DOHH2 (cell line): ENCODE measurements at regions not wholly inside any gene's neighbourhood (a gene's known extent, or its start where the extent isn't known, plus 50 kb on each side); places are given as distances from the start of the nearest gene placed in this dataset.

Experiments
- EZH2phosphoT487 ChIP-seq: fragments of 200-600 bp; sonication (generic); IDR thresholded peaks from 2 replicates; pipeline ENCODE4 v1.6.1; 2017; ENCODE audit warnings: borderline replicate concordance, mild to moderate bottlenecking, antibody characterized with exemption, low read length, moderate library complexity, mixed read lengths
- TF ChIP-seq, protein P1 (sequence below): fragments of 200-600 bp; sonication (generic); IDR thresholded peaks from one replicate; pipeline ENCODE4 v1.5.1; 2014; ENCODE audit warnings: antibody characterized with exemption, mild to moderate bottlenecking, low read depth, low read length; ENCODE audit not compliant: poor library complexity, severe bottlenecking

- TF ChIP-seq, protein P1, sequence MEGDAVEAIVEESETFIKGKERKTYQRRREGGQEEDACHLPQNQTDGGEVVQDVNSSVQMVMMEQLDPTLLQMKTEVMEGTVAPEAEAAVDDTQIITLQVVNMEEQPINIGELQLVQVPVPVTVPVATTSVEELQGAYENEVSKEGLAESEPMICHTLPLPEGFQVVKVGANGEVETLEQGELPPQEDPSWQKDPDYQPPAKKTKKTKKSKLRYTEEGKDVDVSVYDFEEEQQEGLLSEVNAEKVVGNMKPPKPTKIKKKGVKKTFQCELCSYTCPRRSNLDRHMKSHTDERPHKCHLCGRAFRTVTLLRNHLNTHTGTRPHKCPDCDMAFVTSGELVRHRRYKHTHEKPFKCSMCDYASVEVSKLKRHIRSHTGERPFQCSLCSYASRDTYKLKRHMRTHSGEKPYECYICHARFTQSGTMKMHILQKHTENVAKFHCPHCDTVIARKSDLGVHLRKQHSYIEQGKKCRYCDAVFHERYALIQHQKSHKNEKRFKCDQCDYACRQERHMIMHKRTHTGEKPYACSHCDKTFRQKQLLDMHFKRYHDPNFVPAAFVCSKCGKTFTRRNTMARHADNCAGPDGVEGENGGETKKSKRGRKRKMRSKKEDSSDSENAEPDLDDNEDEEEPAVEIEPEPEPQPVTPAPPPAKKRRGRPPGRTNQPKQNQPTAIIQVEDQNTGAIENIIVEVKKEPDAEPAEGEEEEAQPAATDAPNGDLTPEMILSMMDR, result no peak
- no peak for TF ChIP-seq EZH2phosphoT487
Measured at GRCh38 chr12:124230789-124231188, 64.1 kb upstream of the RFLNA start.
